HEK293 (cell line): ENCODE measurements at regions not wholly inside any gene's neighbourhood (a gene's known extent, or its start where the extent isn't known, plus 50 kb on each side); places are given as distances from the start of the nearest gene placed in this dataset.

Source experiments
- EGR2 ChIP-seq: fragments of 450-650 bp; formaldehyde crosslinking; IDR thresholded peaks from 2 replicates; pipeline ENCODE4 v1.5.1; 2016; ENCODE audit warnings: low read depth, missing biosample characterization, missing genetic modification characterization
- MZF1 ChIP-seq: fragments of 450-650 bp; formaldehyde crosslinking; IDR thresholded peaks from 2 replicates; pipeline ENCODE4 v1.5.1; 2017; ENCODE audit warnings: missing biosample characterization, missing genetic modification characterization, borderline replicate concordance
- SCRT1 ChIP-seq: fragments of 450-650 bp; formaldehyde crosslinking; IDR thresholded peaks from 2 replicates; pipeline ENCODE4 v1.5.1; 2016; ENCODE audit warnings: missing biosample characterization, missing genetic modification characterization, borderline replicate concordance
- ZBTB17 ChIP-seq: fragments of 450-650 bp; formaldehyde crosslinking; IDR thresholded peaks from 2 replicates; pipeline ENCODE4 v1.5.1; 2016; ENCODE audit warnings: missing biosample characterization, missing genetic modification characterization
- ZNF140 ChIP-seq: fragments of 450-650 bp; formaldehyde crosslinking; IDR thresholded peaks from 2 replicates; pipeline ENCODE4 v1.5.1; 2016; ENCODE audit warnings: missing biosample characterization, missing genetic modification characterization
- ZNF155 ChIP-seq: fragments of 450-650 bp; formaldehyde crosslinking; IDR thresholded peaks from 2 replicates; pipeline ENCODE4 v1.5.1; 2016; ENCODE audit warnings: missing biosample characterization, missing genetic modification characterization
- ZNF184 ChIP-seq: fragments of 450-650 bp; IDR thresholded peaks from 2 replicates; pipeline ENCODE4 v1.5.1; 2018; ENCODE audit warnings: missing biosample characterization, mild to moderate bottlenecking, missing genetic modification characterization
- ZNF274 ChIP-seq, 2 experiments: fragments of 200-500 bp in 1 of 2; fragments of 450-650 bp in 1 of 2; sonication (Bioruptor generic) in 1 of 2; formaldehyde crosslinking in 1 of 2; IDR thresholded peaks; 2 replicates each; pipeline versions ENCODE4 v1.5.1 to v1.6.1; 2014 to 2016; ENCODE audit warnings: borderline replicate concordance in 1 of 2, inconsistent platforms in 1 of 2, low read length in 1 of 2, missing biosample characterization in 1 of 2, missing genetic modification characterization in 1 of 2
- ZNF423 ChIP-seq: fragments of 450-650 bp; formaldehyde crosslinking; IDR thresholded peaks from 2 replicates; pipeline ENCODE4 v1.5.1; 2016; ENCODE audit warnings: missing biosample characterization, missing genetic modification characterization
- ZNF707 ChIP-seq: fragments of 450-650 bp; formaldehyde crosslinking; IDR thresholded peaks from 2 replicates; pipeline ENCODE4 v1.5.1; 2016; ENCODE audit warnings: missing biosample characterization, missing genetic modification characterization
- ZNF777 ChIP-seq: fragments of 450-650 bp; formaldehyde crosslinking; IDR thresholded peaks from 2 replicates; pipeline ENCODE4 v1.5.1; 2017; ENCODE audit warnings: missing biosample characterization, missing genetic modification characterization, borderline replicate concordance
- ZSCAN18 ChIP-seq: fragments of 450-650 bp; formaldehyde crosslinking; IDR thresholded peaks from 2 replicates; pipeline ENCODE4 v1.5.1; 2016; ENCODE audit warnings: missing biosample characterization, missing genetic modification characterization
- TF ChIP-seq, protein P1 (sequence below): fragments of 450-650 bp; formaldehyde crosslinking; IDR thresholded peaks from 2 replicates; pipeline ENCODE4 v1.5.1; 2016; ENCODE audit warnings: missing biosample characterization, missing genetic modification characterization
- TF ChIP-seq, protein P2 (sequence below): fragments of 450-650 bp; formaldehyde crosslinking; IDR thresholded peaks from 2 replicates; pipeline ENCODE4 v1.5.1; 2016; ENCODE audit warnings: missing biosample characterization, missing genetic modification characterization

- TF ChIP-seq SCRT1 (tag by site-specific recombination) (no peak), ZNF423 (no peak), ZNF707 (tag by site-specific recombination) (no peak), ZNF155 (tag by site-specific recombination) (no peak), EGR2 (tag by site-specific recombination) (no peak), ZNF184 (tag by site-specific recombination) (no peak), ZBTB17 (tag by site-specific recombination) (no peak), ZSCAN18 (no peak), ZNF140 (tag by site-specific recombination) (no peak), ZNF777 (tag by site-specific recombination) (no peak), ZNF274 (IDR thresholded peaks at IDR 0.05; ENCODE audit: low read length) (no peak), ZNF274 (tag by site-specific recombination; IDR thresholded peaks at IDR 0.05; ENCODE audit: borderline replicate concordance) (no peak), MZF1 (tag by site-specific recombination) (no peak)
- TF ChIP-seq, protein P1, sequence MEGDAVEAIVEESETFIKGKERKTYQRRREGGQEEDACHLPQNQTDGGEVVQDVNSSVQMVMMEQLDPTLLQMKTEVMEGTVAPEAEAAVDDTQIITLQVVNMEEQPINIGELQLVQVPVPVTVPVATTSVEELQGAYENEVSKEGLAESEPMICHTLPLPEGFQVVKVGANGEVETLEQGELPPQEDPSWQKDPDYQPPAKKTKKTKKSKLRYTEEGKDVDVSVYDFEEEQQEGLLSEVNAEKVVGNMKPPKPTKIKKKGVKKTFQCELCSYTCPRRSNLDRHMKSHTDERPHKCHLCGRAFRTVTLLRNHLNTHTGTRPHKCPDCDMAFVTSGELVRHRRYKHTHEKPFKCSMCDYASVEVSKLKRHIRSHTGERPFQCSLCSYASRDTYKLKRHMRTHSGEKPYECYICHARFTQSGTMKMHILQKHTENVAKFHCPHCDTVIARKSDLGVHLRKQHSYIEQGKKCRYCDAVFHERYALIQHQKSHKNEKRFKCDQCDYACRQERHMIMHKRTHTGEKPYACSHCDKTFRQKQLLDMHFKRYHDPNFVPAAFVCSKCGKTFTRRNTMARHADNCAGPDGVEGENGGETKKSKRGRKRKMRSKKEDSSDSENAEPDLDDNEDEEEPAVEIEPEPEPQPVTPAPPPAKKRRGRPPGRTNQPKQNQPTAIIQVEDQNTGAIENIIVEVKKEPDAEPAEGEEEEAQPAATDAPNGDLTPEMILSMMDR = no peak
- TF ChIP-seq, protein P2, sequence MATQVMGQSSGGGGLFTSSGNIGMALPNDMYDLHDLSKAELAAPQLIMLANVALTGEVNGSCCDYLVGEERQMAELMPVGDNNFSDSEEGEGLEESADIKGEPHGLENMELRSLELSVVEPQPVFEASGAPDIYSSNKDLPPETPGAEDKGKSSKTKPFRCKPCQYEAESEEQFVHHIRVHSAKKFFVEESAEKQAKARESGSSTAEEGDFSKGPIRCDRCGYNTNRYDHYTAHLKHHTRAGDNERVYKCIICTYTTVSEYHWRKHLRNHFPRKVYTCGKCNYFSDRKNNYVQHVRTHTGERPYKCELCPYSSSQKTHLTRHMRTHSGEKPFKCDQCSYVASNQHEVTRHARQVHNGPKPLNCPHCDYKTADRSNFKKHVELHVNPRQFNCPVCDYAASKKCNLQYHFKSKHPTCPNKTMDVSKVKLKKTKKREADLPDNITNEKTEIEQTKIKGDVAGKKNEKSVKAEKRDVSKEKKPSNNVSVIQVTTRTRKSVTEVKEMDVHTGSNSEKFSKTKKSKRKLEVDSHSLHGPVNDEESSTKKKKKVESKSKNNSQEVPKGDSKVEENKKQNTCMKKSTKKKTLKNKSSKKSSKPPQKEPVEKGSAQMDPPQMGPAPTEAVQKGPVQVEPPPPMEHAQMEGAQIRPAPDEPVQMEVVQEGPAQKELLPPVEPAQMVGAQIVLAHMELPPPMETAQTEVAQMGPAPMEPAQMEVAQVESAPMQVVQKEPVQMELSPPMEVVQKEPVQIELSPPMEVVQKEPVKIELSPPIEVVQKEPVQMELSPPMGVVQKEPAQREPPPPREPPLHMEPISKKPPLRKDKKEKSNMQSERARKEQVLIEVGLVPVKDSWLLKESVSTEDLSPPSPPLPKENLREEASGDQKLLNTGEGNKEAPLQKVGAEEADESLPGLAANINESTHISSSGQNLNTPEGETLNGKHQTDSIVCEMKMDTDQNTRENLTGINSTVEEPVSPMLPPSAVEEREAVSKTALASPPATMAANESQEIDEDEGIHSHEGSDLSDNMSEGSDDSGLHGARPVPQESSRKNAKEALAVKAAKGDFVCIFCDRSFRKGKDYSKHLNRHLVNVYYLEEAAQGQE = no peak
These were observed 246.1 kb upstream of the ADGRL4 start for GRCh38 chr1:79252598-79252997.
